BLaER1 (cell line): ENCODE measurements at regions not wholly inside any gene's neighbourhood (a gene's known extent, or its start where the extent isn't known, plus 50 kb on each side); places are given as distances from the start of the nearest gene placed in this dataset.
"Not testable (repeated sequence)": the region's sequence is repeated elsewhere in the genome, so short reads cannot be mapped to it uniquely, and the experiment has no call there.

Experiments used
- H3K27ac ChIP-seq: shearing (Covaris generic); formaldehyde crosslinking; 2 replicates; pipeline ENCODE4 v1.8.1; 2022
- H3K27me3 ChIP-seq: shearing (Covaris generic); formaldehyde crosslinking; 2 replicates; pipeline ENCODE4 v1.8.1; 2022
- H3K36me3 ChIP-seq: shearing (Covaris generic); formaldehyde crosslinking; 2 replicates; pipeline ENCODE4 v1.8.1; 2022
- H3K4me1 ChIP-seq: shearing (Covaris generic); formaldehyde crosslinking; 2 replicates; pipeline ENCODE4 v1.8.1; 2022
- H3K4me2 ChIP-seq: shearing (Covaris generic); formaldehyde crosslinking; 2 replicates; pipeline ENCODE4 v1.8.1; 2022
- H3K4me3 ChIP-seq: shearing (Covaris generic); formaldehyde crosslinking; 2 replicates; pipeline ENCODE4 v1.8.1; 2022
- H3K9ac ChIP-seq: shearing (Covaris generic); formaldehyde crosslinking; 2 replicates; pipeline ENCODE4 v1.8.1; 2022
- H3K9me3 ChIP-seq: shearing (Covaris generic); formaldehyde crosslinking; 2 replicates; pipeline ENCODE4 v1.8.1; 2022
- H4K20me1 ChIP-seq: shearing (Covaris generic); formaldehyde crosslinking; 2 replicates; pipeline ENCODE4 v1.8.1; 2022
- Cebpa-rat ChIP-seq: shearing (Covaris generic); IDR thresholded peaks from 2 replicates; pipeline ENCODE4 v1.8.1; 2022

GRCh38 chr3:79968418-79968817 is 200.6 kb upstream of the ROBO1 start:
- no peaks in the 10 kb centered on the region for H3K27me3 ChIP-seq
- H4K20me1 ChIP-seq = no peaks in the 10 kb centered on the region
- H3K36me3 ChIP-seq = no peaks in the 10 kb centered on the region
- no peak overlapping the region for H3K4me2 ChIP-seq
- H3K4me1 ChIP-seq = peaks cover 4% of the 10 kb centered on the region; the same call in 1 of the 2 replicates
- H3K4me3 ChIP-seq = no peak overlapping the region
- H3K9ac ChIP-seq = no peak overlapping the region
- H3K9me3 ChIP-seq = 0 out of 2 replicates have a peak, but pooled peaks cover 4% of the 10 kb centered on the region
- no peak overlapping the region for H3K27ac ChIP-seq
- TF ChIP-seq Cebpa-rat = no peak

- Histone ChIP-seq H3K4me3 (no peak overlapping the region), H3K4me1 (no peaks in the 10 kb centered on the region), H4K20me1 (no peaks in the 10 kb centered on the region), H3K9ac (no peak overlapping the region), H3K27me3 (no peaks in the 10 kb centered on the region), H3K27ac (no peak overlapping the region), H3K36me3 (no peaks in the 10 kb centered on the region), H3K9me3 (0 out of 2 replicates have a peak, but pooled peaks cover 5% of the 10 kb centered on the region), H3K4me2 (no peak overlapping the region)
- TF ChIP-seq Cebpa-rat = no peak
Observed at GRCh38 chr3:79960594-79960993, 192.8 kb upstream of the ROBO1 start.

- Histone ChIP-seq H3K27me3 (no peaks in the 10 kb centered on the region), H3K4me1 (peaks cover 17% of the 10 kb centered on the region), H3K36me3 (no peaks in the 10 kb centered on the region), H3K4me2 (no peak overlapping the region), H3K4me3 (no peak overlapping the region), H3K9me3 (no peaks in the 10 kb centered on the region), H3K9ac (no peak overlapping the region), H4K20me1 (no peaks in the 10 kb centered on the region), H3K27ac (no peak overlapping the region)
- TF ChIP-seq Cebpa-rat = no peak
Observed at GRCh38 chr3:79957066-79957465, 189.3 kb upstream of the ROBO1 start.

- peak overlapping the region; percentile 60 for H3K4me2 ChIP-seq
- peaks cover 17% of the 10 kb centered on the region for H3K4me1 ChIP-seq
- TF ChIP-seq Cebpa-rat = no peak
- H3K27ac ChIP-seq = no peak overlapping the region
- H3K4me3 ChIP-seq = no peak overlapping the region
- no peaks in the 10 kb centered on the region for H3K9me3 ChIP-seq
- no peaks in the 10 kb centered on the region for H3K36me3 ChIP-seq
- no peaks in the 10 kb centered on the region for H4K20me1 ChIP-seq
- no peaks in the 10 kb centered on the region for H3K27me3 ChIP-seq
- no peak overlapping the region for H3K9ac ChIP-seq
Observed at GRCh38 chr3:79954756-79955155, 187.0 kb upstream of the ROBO1 start.

GRCh38 chr3:79953591-79954101 is 185.8 kb upstream of the ROBO1 start:
- Histone ChIP-seq H3K27ac (no peak overlapping the region), H4K20me1 (no peaks in the 10 kb centered on the region), H3K9me3 (no peaks in the 10 kb centered on the region), H3K4me1 (peaks cover 17% of the 10 kb centered on the region), H3K4me3 (no peak overlapping the region), H3K36me3 (no peaks in the 10 kb centered on the region), H3K4me2 (no peak overlapping the region), H3K27me3 (no peaks in the 10 kb centered on the region), H3K9ac (no peak overlapping the region)
- TF ChIP-seq Cebpa-rat = no peak

GRCh38 chr3:79951426-79951825 is 183.6 kb upstream of the ROBO1 start:
- peaks cover 17% of the 10 kb centered on the region for H3K4me1 ChIP-seq
- H3K27me3 ChIP-seq, H3K4me3 ChIP-seq, H3K9ac ChIP-seq, H3K9me3 ChIP-seq, H4K20me1 ChIP-seq, H3K27ac ChIP-seq, H3K36me3 ChIP-seq, H3K4me2 ChIP-seq: not testable (repeated sequence)

GRCh38 chr3:79947957-79948356 is 180.2 kb upstream of the ROBO1 start:
- Histone ChIP-seq H3K9ac (no peak overlapping the region), H3K4me1 (no peaks in the 10 kb centered on the region), H3K4me3 (no peak overlapping the region), H4K20me1 (no peaks in the 10 kb centered on the region), H3K9me3 (no peaks in the 10 kb centered on the region), H3K36me3 (no peaks in the 10 kb centered on the region), H3K4me2 (no peak overlapping the region), H3K27me3 (no peaks in the 10 kb centered on the region), H3K27ac (no peak overlapping the region)
- TF ChIP-seq Cebpa-rat = no peak

- H3K4me1 ChIP-seq = no peaks in the 10 kb centered on the region
- H3K36me3 ChIP-seq = no peaks in the 10 kb centered on the region
- H3K4me3 ChIP-seq = no peak overlapping the region
- H3K9me3 ChIP-seq = no peaks in the 10 kb centered on the region
- H3K4me2 ChIP-seq = no peak overlapping the region
- no peak overlapping the region for H3K9ac ChIP-seq
- no peaks in the 10 kb centered on the region for H4K20me1 ChIP-seq
- no peak overlapping the region for H3K27ac ChIP-seq
- TF ChIP-seq Cebpa-rat = no peak
- no peaks in the 10 kb centered on the region for H3K27me3 ChIP-seq
Observed at GRCh38 chr3:79947469-79947868, 179.7 kb upstream of the ROBO1 start.

- Histone ChIP-seq H3K4me3 (no peak overlapping the region), H3K9me3 (no peaks in the 10 kb centered on the region), H4K20me1 (no peaks in the 10 kb centered on the region), H3K27me3 (no peaks in the 10 kb centered on the region), H3K4me2 (no peak overlapping the region), H3K4me1 (0 out of 2 replicates have a peak, but pooled peaks cover 5% of the 10 kb centered on the region), H3K9ac (no peak overlapping the region), H3K36me3 (no peaks in the 10 kb centered on the region), H3K27ac (no peak overlapping the region)
- TF ChIP-seq Cebpa-rat = no peak
Observed at GRCh38 chr3:79937567-79937966, 169.8 kb upstream of the ROBO1 start.

- H3K27me3 ChIP-seq = no peaks in the 10 kb centered on the region
- H3K9ac ChIP-seq = no peak overlapping the region
- H3K27ac ChIP-seq = no peak overlapping the region
- H3K9me3 ChIP-seq = no peaks in the 10 kb centered on the region
- no peak overlapping the region for H3K4me2 ChIP-seq
- H4K20me1 ChIP-seq = no peaks in the 10 kb centered on the region
- H3K4me3 ChIP-seq = no peak overlapping the region
- no peak for TF ChIP-seq Cebpa-rat
- peaks cover 13% of the 10 kb centered on the region for H3K4me1 ChIP-seq
- H3K36me3 ChIP-seq = no peaks in the 10 kb centered on the region
Observed at GRCh38 chr3:79930196-79930595, 162.4 kb upstream of the ROBO1 start.
